Testis (tissue), 2 donors: ENCODE measurements at regions not wholly inside any gene's neighbourhood (a gene's known extent, or its start where the extent isn't known, plus 50 kb on each side); places are given as distances from the start of the nearest gene placed in this dataset.

Source experiments
- DNase-seq: peaks from one replicate; pipeline ENCODE4 v3.0.0-alpha.2; 2019
- H3K27ac ChIP-seq, 2 donors: fragments of 200-600 bp; sonication (generic); one replicate each; pipeline ENCODE4 v1.5.1; 2019
- H3K27me3 ChIP-seq: fragments of 200-600 bp; sonication (generic); one replicate; pipeline ENCODE4 v1.5.1; 2019
- H3K36me3 ChIP-seq: fragments of 200-600 bp; sonication (generic); one replicate; pipeline ENCODE4 v1.5.1; 2017; ENCODE audit warnings: low read depth; ENCODE audit errors: missing control alignments
- H3K4me1 ChIP-seq: fragments of 200-600 bp; sonication (generic); one replicate; pipeline ENCODE4 v1.5.1; 2019
- H3K4me3 ChIP-seq, 2 donors: fragments of 200-600 bp; sonication (generic); one replicate each; pipeline ENCODE4 v1.5.1; 2017 to 2019
- H3K9me3 ChIP-seq: fragments of 200-600 bp; sonication (generic); one replicate; pipeline ENCODE4 v1.5.1; 2017
- POLR2A ChIP-seq: fragments of 450-650 bp; IDR thresholded peaks from one replicate; pipeline ENCODE4 v1.6.1; 2017; ENCODE audit warnings: antibody characterized with exemption, mild to moderate bottlenecking, moderate library complexity
- WGBS, 2 donors: methylation state at CpG; one replicate each; pipeline ENCODE4 v1.1.5; 2018; 5-methylcytosine and 5-hydroxymethylcytosine counted together
- intact Hi-C: fragments of 100-400 bp; cut with DNase I; formaldehyde crosslinking; loops from one replicate; pipeline ENCODE4 v1.15.1; 2023; ENCODE audit warnings: low total_unique reads
- TF ChIP-seq, protein P1 (sequence below), 3 experiments: fragments of 450-650 bp in 2 of 3; fragments of 200-600 bp in 1 of 3; sonication (generic) in 1 of 3; IDR thresholded peaks; one replicate each; pipeline ENCODE4 v1.5.1; 2016 to 2019; ENCODE audit warnings: antibody characterized with exemption in 3 of 3, mild to moderate bottlenecking in 2 of 3, moderate library complexity in 1 of 3

DNA sequence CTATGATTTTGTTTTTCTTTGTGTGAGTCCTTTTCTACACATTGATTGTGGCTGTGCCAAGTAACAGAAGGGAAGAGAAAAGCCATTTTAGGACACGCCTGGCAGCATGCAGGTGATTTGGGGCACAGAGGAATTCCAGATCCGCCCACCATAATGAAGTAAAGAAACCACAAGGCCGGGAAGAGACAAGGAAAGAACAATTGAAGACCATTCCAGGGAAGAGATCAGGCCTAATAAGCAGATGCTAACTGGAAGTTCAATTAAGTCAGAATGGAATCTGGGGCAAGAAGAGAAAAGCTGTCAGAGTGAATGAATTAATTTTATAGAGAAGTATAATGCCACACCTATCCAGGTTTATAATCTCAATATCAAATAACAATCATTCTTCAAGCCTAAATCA lies 110.2 kb upstream of the ISL1 start:
- WGBS, 2 donors: 66 to 69% methylated on average over 3 of the region's 3 CpGs
- Histone ChIP-seq H3K9me3 (no peaks in the 10 kb centered on the region), H3K27ac (no peak overlapping the region), H3K4me1 (no peaks in the 10 kb centered on the region), H3K36me3 (no peaks in the 10 kb centered on the region), H3K4me3 (no peak overlapping the region), H3K27me3 (no peaks in the 10 kb centered on the region)
- no peak for DNase-seq
- TF ChIP-seq, protein P1, sequence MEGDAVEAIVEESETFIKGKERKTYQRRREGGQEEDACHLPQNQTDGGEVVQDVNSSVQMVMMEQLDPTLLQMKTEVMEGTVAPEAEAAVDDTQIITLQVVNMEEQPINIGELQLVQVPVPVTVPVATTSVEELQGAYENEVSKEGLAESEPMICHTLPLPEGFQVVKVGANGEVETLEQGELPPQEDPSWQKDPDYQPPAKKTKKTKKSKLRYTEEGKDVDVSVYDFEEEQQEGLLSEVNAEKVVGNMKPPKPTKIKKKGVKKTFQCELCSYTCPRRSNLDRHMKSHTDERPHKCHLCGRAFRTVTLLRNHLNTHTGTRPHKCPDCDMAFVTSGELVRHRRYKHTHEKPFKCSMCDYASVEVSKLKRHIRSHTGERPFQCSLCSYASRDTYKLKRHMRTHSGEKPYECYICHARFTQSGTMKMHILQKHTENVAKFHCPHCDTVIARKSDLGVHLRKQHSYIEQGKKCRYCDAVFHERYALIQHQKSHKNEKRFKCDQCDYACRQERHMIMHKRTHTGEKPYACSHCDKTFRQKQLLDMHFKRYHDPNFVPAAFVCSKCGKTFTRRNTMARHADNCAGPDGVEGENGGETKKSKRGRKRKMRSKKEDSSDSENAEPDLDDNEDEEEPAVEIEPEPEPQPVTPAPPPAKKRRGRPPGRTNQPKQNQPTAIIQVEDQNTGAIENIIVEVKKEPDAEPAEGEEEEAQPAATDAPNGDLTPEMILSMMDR (IDR thresholded peaks at IDR 0.05): no peak
- TF ChIP-seq POLR2A: no peak
- intact Hi-C loops: no loop called here

DNA sequence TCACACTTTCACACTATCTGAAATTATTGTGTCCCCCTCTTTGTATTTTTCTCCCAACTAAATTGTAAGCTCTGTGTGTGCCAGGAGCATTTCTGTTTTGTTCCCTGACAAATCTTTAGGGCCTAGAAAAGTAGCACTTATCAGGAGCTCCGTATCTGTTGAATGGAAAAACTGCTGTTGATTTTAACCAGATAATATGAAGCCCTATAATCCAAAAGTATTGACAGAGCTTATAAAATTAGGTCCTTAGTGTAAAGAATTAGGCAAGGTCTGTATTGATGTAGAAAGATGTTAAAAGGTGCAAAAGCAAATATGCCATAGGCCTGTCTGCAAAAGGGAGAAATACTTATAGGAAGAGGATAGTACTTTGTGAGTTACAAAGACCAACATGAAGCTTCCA lies 109.4 kb upstream of the ISL1 start:
- no peak for DNase-seq
- TF ChIP-seq, protein P1 (IDR thresholded peaks at IDR 0.05): no peak
- TF ChIP-seq POLR2A: no peak
- no peaks in the 10 kb centered on the region for H3K9me3 ChIP-seq
- H3K36me3 ChIP-seq: no peaks in the 10 kb centered on the region
- H3K27me3 ChIP-seq: no peaks in the 10 kb centered on the region
- no peaks in the 10 kb centered on the region for H3K4me1 ChIP-seq
- no peak overlapping the region for H3K27ac ChIP-seq
- H3K4me3 ChIP-seq: no peak overlapping the region
- intact Hi-C loops: no loop called here
- WGBS, 2 donors: 67 to 91% methylated on average over 1 of the region's 1 CpG

DNA sequence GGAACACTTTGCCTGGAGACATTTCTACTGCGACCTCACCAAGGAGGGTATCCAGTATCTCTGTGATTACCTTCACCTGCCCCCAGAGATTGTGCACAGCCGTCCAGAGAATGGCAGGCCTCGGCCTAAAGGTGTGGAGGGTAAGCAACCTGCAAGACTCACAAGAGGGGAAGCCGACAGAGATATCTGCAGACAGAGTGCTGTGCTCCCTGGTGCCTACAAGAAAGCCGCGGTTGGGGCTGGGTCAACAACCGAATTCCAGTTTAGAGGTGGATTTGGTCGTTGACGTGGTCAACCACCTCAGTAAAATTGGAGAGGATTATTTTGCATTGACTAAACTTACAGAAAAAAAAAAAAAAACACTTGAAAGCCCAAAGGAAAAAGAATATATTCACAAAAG lies 107.8 kb upstream of the ISL1 start:
- Histone ChIP-seq H3K27me3 (no peaks in the 10 kb centered on the region), H3K4me3 (no peak overlapping the region), H3K9me3 (no peaks in the 10 kb centered on the region), H3K27ac (no peak overlapping the region), H3K4me1 (peaks cover 5% of the 10 kb centered on the region), H3K36me3 (no peaks in the 10 kb centered on the region)
- intact Hi-C loops: no loop called here
- 90 to 94% methylated on average over 9 of the region's 9 CpGs for WGBS, 2 donors
- TF ChIP-seq, protein P1 (IDR thresholded peaks at IDR 0.05): no peak
- no peak for TF ChIP-seq POLR2A
- DNase-seq: no peak

DNA sequence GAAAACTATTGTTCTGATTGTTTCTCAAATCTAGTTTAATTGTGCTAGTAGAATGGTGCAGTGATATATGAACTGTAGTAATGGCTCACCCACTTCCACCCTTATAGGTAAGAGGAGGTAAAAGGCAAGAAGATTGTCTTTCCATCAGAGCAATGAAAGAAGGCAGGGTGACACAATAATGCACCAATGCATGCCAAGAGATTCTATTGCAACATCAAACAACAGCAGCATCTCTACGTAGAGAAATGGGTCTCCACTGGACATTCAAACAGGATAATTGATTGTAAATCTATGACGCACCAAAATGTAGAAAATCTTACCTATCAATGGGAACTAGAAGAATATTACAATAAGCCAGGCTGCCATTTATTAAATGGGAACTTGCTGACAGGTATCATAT lies 107.0 kb upstream of the ISL1 start:
- H3K27ac ChIP-seq: no peak overlapping the region
- intact Hi-C loops: no loop called here
- TF ChIP-seq, protein P1 (IDR thresholded peaks at IDR 0.05): no peak
- no peak for TF ChIP-seq POLR2A
- no peaks in the 10 kb centered on the region for H3K27me3 ChIP-seq
- no peak overlapping the region for H3K4me3 ChIP-seq
- WGBS, 2 donors: 86 to 93% methylated on average over 2 of the region's 2 CpGs
- peaks cover 5% of the 10 kb centered on the region for H3K4me1 ChIP-seq
- no peaks in the 10 kb centered on the region for H3K36me3 ChIP-seq
- no peaks in the 10 kb centered on the region for H3K9me3 ChIP-seq
- DNase-seq: no peak

DNA sequence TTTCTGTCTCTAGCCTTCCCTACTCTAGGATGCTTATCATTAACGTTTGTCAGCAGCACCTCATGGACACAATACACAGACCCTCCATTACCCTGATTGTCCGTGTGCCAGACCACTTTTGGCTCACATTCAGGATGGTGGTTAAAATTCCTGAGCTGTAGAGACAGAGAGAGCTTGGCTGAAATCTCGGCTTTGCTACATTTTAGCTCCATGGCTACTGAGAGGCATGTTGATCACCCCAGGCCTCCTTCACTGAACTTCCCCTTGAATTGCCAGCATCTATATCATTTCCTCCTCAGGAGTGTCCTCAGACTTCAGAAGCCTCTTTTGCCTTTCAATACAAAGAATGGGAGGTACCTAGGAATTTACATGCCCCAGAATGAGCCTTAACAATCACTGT lies 104.7 kb upstream of the ISL1 start:
- Histone ChIP-seq H3K27ac (no peak overlapping the region), H3K4me3 (no peak overlapping the region), H3K27me3 (no peaks in the 10 kb centered on the region), H3K9me3 (no peaks in the 10 kb centered on the region), H3K4me1 (peaks cover 5% of the 10 kb centered on the region), H3K36me3 (no peaks in the 10 kb centered on the region)
- intact Hi-C loops: no loop called here
- no peak for DNase-seq
- WGBS, 2 donors: 26 to 45% methylated on average over 3 of the region's 3 CpGs
- TF ChIP-seq, protein P1 (IDR thresholded peaks at IDR 0.05): no peak
- no peak for TF ChIP-seq POLR2A
